HG02759 (cell line): ENCODE measurements at regions not wholly inside any gene's neighbourhood (a gene's known extent, or its start where the extent isn't known, plus 50 kb on each side); places are given as distances from the start of the nearest gene placed in this dataset.

Experiments used
- ATAC-seq: cut with Tn5 transposase; IDR thresholded peaks from one replicate; pipeline ENCODE4 v1.9.1; 2021; ENCODE audit warnings: mild to moderate bottlenecking, moderate library complexity; ENCODE audit not compliant: unreplicated experiment

GRCh38 chr5:144103611-144104485 is 66.6 kb downstream of the YIPF5 start:
- no peak for ATAC-seq

- ATAC-seq, result no peak
These were observed 65.1 kb downstream of the YIPF5 start for GRCh38 chr5:144105371-144105770.

- ATAC-seq, result no peak
These were observed 62.3 kb downstream of the YIPF5 start for GRCh38 chr5:144108131-144108530.
